GM19193 (cell line): ENCODE measurements at regions not wholly inside any gene's neighbourhood (a gene's known extent, or its start where the extent isn't known, plus 50 kb on each side); places are given as distances from the start of the nearest gene placed in this dataset.
A peak's percentile ranks its signal among the peaks of the same experiment; 100 is the strongest.

Source experiments
- POLR2A ChIP-seq: IDR thresholded peaks from 4 replicates; pipeline ENCODE4 v1.6.1; 2011; ENCODE audit not compliant: insufficient read depth, insufficient read length; ENCODE audit errors: extremely low read depth

DNA sequence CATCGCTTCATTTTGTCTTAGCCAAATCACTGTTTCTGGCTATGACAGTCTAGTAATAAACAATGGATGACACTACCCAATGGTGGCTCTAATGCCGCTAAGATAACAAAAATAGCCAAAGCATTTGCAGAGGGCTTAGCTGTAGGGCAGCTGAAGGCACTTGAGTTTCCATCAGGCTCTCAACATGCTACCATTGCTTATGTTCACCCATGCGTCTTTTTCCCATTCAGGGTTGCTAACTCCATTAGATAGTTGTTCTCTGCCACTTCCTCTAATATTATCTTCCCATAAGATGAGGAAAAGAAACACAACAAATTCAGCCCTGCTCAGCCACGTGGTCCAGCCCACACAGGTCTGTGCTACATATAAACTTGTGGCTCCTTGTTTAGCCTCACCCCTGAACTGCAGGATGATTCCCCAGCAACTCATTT, 159.6 kb downstream of the TOMM20 start:
- TF ChIP-seq POLR2A: no peak

DNA sequence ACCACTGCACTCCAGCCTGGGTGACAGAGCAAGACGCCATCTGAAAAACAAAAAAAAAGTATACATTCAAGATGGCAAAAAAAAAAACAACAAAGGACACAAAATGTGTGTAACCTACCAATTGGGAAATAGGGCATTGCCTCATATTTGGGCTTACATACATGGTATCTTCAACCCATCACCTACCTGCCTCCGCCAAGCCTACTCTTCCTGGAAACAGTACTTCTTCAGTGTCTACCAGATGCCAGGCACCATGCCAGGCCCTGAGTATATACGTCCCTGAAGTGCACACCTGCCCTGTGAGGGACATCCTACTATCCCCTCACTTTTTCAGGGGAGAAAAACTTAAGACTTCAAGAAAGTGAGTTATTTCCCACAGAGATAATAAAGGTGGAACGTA, 160.2 kb downstream of the TOMM20 start:
- no peak for TF ChIP-seq POLR2A

DNA sequence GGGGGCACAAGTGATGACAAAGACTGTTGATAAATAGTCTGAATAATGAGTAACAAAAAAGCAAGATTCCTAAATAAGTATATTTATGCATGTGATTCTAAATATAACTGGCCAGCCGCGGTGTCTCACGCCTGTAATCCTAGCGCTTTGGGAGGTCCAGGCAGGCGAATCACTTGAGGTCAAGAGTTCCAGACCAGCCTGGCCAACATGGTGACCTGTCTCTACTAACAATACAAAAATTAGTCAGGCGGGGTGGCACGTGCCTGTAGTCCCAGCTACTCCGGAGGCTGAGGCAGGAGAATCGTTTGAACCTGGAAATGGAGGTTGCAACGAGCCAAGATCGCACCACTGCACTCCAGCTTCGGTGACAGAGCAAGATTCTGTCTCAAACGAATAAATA, 161.5 kb downstream of the TOMM20 start:
- TF ChIP-seq POLR2A: no peak

GRCh38 chr1:234965111-234965510, 163.5 kb downstream of the TOMM20 start:
- TF ChIP-seq POLR2A: no peak

- TF ChIP-seq POLR2A: no peak
Observed at GRCh38 chr1:234963904-234964702, 164.5 kb downstream of the TOMM20 start.

- TF ChIP-seq POLR2A: peak; percentile 37
Observed at GRCh38 chr1:234963180-234963903, 165.3 kb downstream of the TOMM20 start.

GRCh38 chr1:234962340-234962989, 166.2 kb downstream of the TOMM20 start:
- peak; percentile 29 for TF ChIP-seq POLR2A

GRCh38 chr1:234961456-234962339, 166.9 kb downstream of the TOMM20 start:
- TF ChIP-seq POLR2A: no peak

- TF ChIP-seq POLR2A: no peak
Observed at GRCh38 chr1:234960722-234961455, 167.7 kb downstream of the TOMM20 start.

- no peak for TF ChIP-seq POLR2A
Observed at GRCh38 chr1:234958706-234959657, 169.7 kb downstream of the TOMM20 start.

DNA sequence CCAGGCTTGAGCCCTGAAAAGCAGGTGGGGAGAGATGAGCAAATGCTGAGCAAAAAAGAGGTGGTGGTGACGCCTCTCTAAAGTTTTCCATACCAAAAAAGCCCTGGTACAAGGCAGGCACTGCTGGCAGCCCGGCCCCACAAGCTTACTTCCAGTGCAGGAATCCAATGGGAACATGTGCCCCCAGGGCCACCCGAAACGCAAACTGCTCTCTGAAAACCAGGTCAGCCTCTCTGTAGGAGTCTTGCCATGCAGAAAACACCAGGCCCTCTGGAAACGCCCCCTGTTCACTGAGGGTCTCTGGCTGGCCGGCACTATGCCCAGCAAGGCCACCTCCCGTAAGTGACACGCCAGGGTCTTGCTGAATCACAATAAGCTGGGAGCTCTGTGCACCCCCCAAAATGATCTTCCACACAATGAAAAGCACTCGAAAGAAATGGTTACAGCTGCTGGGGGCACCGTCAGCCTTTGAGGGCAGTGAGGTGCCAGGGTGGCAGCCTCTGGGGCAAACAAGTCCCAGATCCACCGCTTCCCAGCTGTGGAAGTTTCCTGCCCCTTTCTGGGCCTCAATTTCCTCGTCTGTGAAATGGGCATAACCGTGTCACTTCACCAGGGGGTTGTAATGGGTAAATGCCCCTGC, 170.5 kb downstream of the TOMM20 start:
- TF ChIP-seq POLR2A: no peak

- no peak for TF ChIP-seq POLR2A
Observed at GRCh38 chr1:234957330-234958065, 171.1 kb downstream of the TOMM20 start.
